Transverse colon (tissue), 4 donors: ENCODE measurements at regions not wholly inside any gene's neighbourhood (a gene's known extent, or its start where the extent isn't known, plus 50 kb on each side); places are given as distances from the start of the nearest gene placed in this dataset.

Experiments
- DNase-seq: peaks from one replicate; pipeline ENCODE4 v3.0.0-alpha.2; 2019
- H3K27ac ChIP-seq, 4 donors: fragments of 200-600 bp; sonication (generic); 2 replicates each; pipeline ENCODE4 v1.5.1; 2016 to 2018; ENCODE audit warnings: inconsistent platforms in 4 of 4
- H3K27me3 ChIP-seq: fragments of 200-600 bp; sonication (generic); 2 replicates; pipeline ENCODE4 v1.5.1; 2017; ENCODE audit warnings: inconsistent platforms
- H3K36me3 ChIP-seq, 4 donors: fragments of 200-600 bp; sonication (generic); 2 replicates each; pipeline ENCODE4 v1.5.1; 2017 to 2019; ENCODE audit warnings: inconsistent platforms in 4 of 4
- H3K4me1 ChIP-seq, 4 donors: fragments of 200-600 bp; sonication (generic); 2 replicates each; pipeline ENCODE4 v1.5.1; 2017 to 2020; ENCODE audit warnings: inconsistent platforms in 4 of 4
- H3K4me3 ChIP-seq, 4 donors: fragments of 200-600 bp; sonication (generic); 1 replicate in 1 of 4; 2 replicates in 3 of 4; pipeline versions ENCODE4 v1.5.1 to v1.6.1; 2017 to 2019; ENCODE audit warnings: inconsistent platforms in 4 of 4
- H3K9me3 ChIP-seq, 2 donors: fragments of 200-600 bp; sonication (generic); 2 replicates each; pipeline ENCODE4 v1.5.1; 2017 to 2019; ENCODE audit warnings: inconsistent platforms in 2 of 2
- CTCF ChIP-seq, 5 experiments: fragments of 200-600 bp in 3 of 5; fragments of 450-650 bp in 2 of 5; sonication (generic) in 3 of 5; IDR thresholded peaks; 1 replicate in 2 of 5; 2 replicates in 3 of 5; pipeline ENCODE4 v1.5.1; 2016 to 2017; ENCODE audit warnings: antibody characterized with exemption in 5 of 5, inconsistent platforms in 3 of 5, mild to moderate bottlenecking in 2 of 5, moderate library complexity in 1 of 5
- EP300 ChIP-seq: sonication (generic); formaldehyde crosslinking; IDR thresholded peaks from one replicate; pipeline ENCODE4 v1.6.1; 2017; ENCODE audit warnings: antibody characterized with exemption, low read depth
- POLR2A ChIP-seq: fragments of 450-650 bp; IDR thresholded peaks from one replicate; pipeline ENCODE4 v1.6.1; 2016; ENCODE audit warnings: antibody characterized with exemption, mild to moderate bottlenecking, moderate library complexity
- POLR2AphosphoS5 ChIP-seq, 3 donors: sonication (generic); formaldehyde crosslinking; IDR thresholded peaks; one replicate each; pipeline ENCODE4 v1.6.1; 2016; ENCODE audit warnings: antibody characterized with exemption in 3 of 3
- WGBS, 2 donors: methylation state at CpG; one replicate each; pipeline ENCODE4 v1.1.5; 2018; ENCODE audit warnings: low coverage in 1 of 2; 5-methylcytosine and 5-hydroxymethylcytosine counted together
- in situ Hi-C, 4 donors: fragments of 200-750 bp; cut with MboI; loops; one replicate each; pipeline versions ENCODE4 v1.15.0 to v1.15.1; 2017; ENCODE audit warnings: low sequenced_read_pairs in 3 of 4, low pct_ligation_motif_present in 1 of 4, low pct_unique_long_range_greater_than_20kb in 1 of 4
- intact Hi-C: fragments of 100-400 bp; cut with DNase I; formaldehyde crosslinking; loops from one replicate; pipeline ENCODE4 v1.15.1; 2023; ENCODE audit warnings: low total_unique reads

GRCh38 chr2:226176283-226176984 is 623.2 kb downstream of the IRS1 start:
- 70 to 72% methylated on average over 3 of the region's 3 CpGs for WGBS, 2 donors
- no peak overlapping the region for H3K4me3 ChIP-seq
- H3K4me1 ChIP-seq: no peaks in the 10 kb centered on the region
- TF ChIP-seq CTCF (IDR thresholded peaks at IDR 0.05): no peak
- no peak for TF ChIP-seq POLR2AphosphoS5 (IDR thresholded peaks at IDR 0.05)
- TF ChIP-seq POLR2A: no peak
- no peak for TF ChIP-seq EP300
- DNase-seq: no peak
- intact Hi-C loops: no loop called here
- in situ Hi-C loops: no loop called here
- H3K27me3 ChIP-seq: no peaks in the 10 kb centered on the region
- H3K27ac ChIP-seq: no peak overlapping the region
- H3K9me3 ChIP-seq: peaks cover 0 to 12% of the 10 kb centered on the region in 2 donors
- H3K36me3 ChIP-seq: no peaks in the 10 kb centered on the region

GRCh38 chr2:226174390-226174789 is 625.2 kb downstream of the IRS1 start:
- TF ChIP-seq CTCF (IDR thresholded peaks at IDR 0.05): no peak
- TF ChIP-seq POLR2A: no peak
- TF ChIP-seq EP300: no peak
- no peak for TF ChIP-seq POLR2AphosphoS5 (IDR thresholded peaks at IDR 0.05)
- Histone ChIP-seq H3K9me3 (peaks cover 0 to 12% of the 10 kb centered on the region in 2 donors), H3K27me3 (no peaks in the 10 kb centered on the region), H3K4me3 (no peak overlapping the region), H3K27ac (no peak overlapping the region), H3K36me3 (no peaks in the 10 kb centered on the region), H3K4me1 (no peaks in the 10 kb centered on the region)
- in situ Hi-C loops: no loop called here
- intact Hi-C loops: no loop called here
- no peak for DNase-seq
- 76 to 92% methylated on average over 1 of the region's 1 CpG for WGBS, 2 donors

DNA sequence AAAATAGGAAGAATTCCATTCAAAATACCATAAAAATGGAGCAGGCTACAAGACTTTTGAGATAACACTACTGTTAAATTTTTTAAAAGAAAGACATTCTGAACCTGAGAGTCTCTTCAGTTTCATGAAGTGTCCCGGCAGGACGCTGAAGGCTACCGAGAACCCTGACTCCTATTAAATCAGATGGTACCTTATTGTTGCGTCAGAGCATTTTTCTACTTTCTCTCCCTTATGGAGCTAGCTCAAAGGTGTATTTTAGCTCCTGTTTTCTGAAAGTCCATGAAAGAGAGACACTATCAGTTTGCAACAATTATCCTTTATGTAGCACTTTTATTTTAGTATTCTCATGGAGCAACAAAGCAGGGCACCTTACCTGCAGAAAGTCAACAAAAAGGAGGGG is 626.7 kb downstream of the IRS1 start:
- no peak for DNase-seq
- TF ChIP-seq POLR2A (no peak), EP300 (no peak), CTCF (IDR thresholded peaks at IDR 0.05) (no peak), POLR2AphosphoS5 (IDR thresholded peaks at IDR 0.05) (no peak)
- 86 to 98% methylated on average over 4 of the region's 4 CpGs for WGBS, 2 donors
- H3K27me3 ChIP-seq: no peaks in the 10 kb centered on the region
- peaks cover 0 to 4% of the 10 kb centered on the region in 2 donors for H3K9me3 ChIP-seq
- H3K4me1 ChIP-seq: no peaks in the 10 kb centered on the region
- no peak overlapping the region for H3K4me3 ChIP-seq
- intact Hi-C loops (no loop called here), in situ Hi-C loops (no loop called here)
- no peak overlapping the region for H3K27ac ChIP-seq
- H3K36me3 ChIP-seq: no peaks in the 10 kb centered on the region

DNA sequence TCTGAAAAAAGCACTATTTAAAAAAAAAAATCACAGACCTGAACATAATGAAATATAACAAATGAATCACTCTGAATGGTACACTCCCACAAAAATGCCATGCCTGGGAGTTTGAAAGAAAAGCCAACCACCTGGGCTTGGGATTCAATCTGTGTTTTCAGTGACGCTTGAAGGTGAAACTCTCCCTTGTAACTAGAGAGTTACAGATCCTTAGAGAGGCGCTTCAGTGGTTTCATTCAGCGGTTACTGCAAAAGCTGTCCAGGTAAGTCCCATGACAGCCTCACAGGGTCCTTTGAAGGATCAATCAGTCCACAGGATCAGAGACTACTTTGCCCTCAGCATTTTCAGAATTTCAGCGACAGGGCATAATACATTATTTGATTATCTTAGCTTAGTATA is 627.3 kb downstream of the IRS1 start:
- no peak overlapping the region for H3K4me3 ChIP-seq
- DNase-seq: no peak
- no peaks in the 10 kb centered on the region for H3K27me3 ChIP-seq
- no peaks in the 10 kb centered on the region for H3K4me1 ChIP-seq
- H3K27ac ChIP-seq: no peak overlapping the region
- intact Hi-C loops (no loop called here), in situ Hi-C loops (no loop called here)
- 71 to 97% methylated on average over 1 to 4 of the region's 4 CpGs for WGBS, 2 donors
- H3K36me3 ChIP-seq: no peaks in the 10 kb centered on the region
- no peaks in the 10 kb centered on the region for H3K9me3 ChIP-seq
- no peak for TF ChIP-seq POLR2AphosphoS5 (IDR thresholded peaks at IDR 0.05)
- no peak for TF ChIP-seq EP300
- no peak for TF ChIP-seq POLR2A
- no peak for TF ChIP-seq CTCF (IDR thresholded peaks at IDR 0.05)
